GM18873 (cell line): ENCODE measurements at regions not wholly inside any gene's neighbourhood (a gene's known extent, or its start where the extent isn't known, plus 50 kb on each side); places are given as distances from the start of the nearest gene placed in this dataset.
"Not testable (repeated sequence)": the region's sequence is repeated elsewhere in the genome, so short reads cannot be mapped to it uniquely, and the experiment has no call there.

ENCODE experiments used
- ATAC-seq: cut with Tn5 transposase; IDR thresholded peaks from one replicate; pipeline ENCODE4 v1.9.1; 2021; ENCODE audit warnings: mild to moderate bottlenecking, moderate library complexity, moderate number of reproducible peaks; ENCODE audit not compliant: unreplicated experiment, low FRiP score

DNA sequence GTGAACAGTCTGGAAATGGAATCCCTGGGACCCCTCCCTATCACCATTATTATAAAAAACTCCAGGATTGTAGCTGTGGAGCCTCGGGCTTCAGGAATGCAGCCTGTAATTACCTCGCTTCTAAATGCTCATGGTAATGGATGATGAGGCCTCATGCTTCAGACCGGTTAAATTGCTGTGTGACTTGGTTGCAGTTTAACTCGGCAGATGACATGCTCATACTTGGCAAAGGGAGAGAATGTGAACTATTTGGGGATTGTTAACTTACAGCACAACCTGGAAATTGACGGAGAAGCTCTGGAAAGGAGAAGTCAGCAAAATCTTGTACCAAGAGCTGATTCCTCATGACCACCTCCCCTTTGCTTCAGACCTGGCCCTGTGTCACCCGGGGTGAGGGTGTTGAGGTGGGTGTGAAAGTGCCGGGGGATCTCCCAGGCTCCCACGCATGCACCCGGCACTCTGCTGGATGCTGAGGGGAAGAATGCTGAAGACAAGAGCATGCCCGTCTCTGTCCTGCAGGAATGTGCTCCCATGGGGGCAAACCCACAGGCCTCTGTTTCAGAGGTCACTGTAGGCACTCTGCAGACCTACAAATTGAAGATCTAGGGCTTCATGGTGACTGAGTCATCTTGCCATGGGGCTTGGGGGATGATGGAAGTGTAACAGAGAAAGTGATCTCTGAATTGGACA, 364.8 kb downstream of the RPS6KC1 start:
- no peak for ATAC-seq

DNA sequence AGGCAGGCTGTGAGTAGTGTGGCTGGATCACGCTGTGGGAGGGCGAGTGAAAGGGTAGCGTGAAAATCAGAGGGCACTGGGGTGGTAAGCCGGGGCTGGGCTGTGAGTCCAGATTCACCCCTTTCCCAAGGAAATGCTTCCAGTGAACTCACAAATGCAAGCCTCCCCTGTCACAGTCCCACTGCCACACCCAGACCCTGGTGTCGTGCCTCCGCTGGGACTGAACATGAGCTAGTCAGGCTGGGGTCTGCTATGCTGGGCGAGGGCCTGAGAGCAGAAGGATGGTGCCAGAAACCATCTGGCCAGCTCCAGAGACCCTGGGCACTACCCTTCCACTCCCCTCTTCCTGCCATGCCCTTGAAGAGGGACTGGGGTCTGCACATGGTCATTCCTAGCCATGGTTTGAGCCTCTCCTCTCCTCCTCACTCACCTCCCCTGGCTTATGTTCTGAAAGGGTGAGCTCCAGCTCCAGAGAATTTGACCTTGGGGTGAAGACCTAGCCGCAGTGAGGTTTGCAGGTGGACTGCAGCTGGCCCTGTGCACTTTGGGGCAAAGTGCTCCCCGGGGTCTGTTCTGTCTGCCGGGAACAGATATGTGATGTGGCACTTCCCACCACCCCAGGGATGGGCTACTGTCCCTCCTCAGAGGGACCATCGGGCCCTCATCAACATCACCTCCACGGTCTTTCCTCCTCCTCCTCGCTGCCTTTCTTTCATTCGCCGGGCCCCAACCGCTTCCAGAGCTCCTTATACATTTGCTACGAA, 365.6 kb downstream of the RPS6KC1 start:
- ATAC-seq, result no peak

DNA sequence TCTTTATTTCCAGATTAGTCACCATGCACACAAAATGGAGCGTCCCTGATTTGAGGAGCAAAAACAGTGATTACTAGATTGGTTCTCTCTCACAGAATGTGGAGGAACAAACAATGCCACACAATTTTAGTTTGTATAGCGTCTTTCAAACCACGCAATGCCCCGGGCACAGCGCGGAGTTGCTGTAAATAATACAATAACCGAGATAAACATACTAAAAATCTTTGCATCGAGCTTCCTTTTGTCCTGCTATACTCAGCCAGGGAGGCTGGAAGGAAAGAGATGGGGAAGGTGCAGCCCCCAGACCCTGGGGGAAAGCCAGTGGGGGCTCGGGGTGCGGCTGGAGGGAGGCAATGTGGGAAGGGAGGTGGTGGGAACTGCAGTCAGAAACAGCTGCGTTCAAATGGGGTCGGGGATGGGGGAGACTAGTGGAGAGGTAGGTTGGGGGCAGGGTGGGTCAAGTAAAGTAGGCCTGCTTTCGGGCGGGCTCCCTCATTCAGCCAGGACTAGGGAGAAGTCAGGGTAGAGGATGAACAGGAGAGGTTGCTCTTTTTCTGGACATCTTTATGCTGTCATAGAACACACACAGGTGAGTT, 366.3 kb downstream of the RPS6KC1 start:
- ATAC-seq, result no peak

DNA sequence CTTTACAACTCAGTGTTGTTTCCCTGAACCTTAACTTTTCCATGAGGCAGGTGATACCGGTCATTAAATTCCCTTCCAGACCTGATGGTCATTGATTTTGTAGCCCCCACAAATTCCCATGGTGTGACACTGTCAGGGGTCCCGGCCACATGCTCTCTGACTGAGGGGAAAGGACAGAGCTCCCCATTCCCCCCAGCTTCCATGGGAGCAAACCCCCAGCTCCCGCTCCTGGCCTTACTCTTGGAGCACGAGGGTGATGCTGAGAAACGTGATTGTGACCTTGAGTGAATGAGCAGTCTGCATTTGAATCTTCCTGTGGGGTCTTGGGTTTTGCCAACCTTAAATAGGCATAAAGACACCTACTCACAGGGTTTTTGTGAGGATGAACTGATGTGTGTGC, 366.8 kb downstream of the RPS6KC1 start:
- no peak for ATAC-seq

GRCh38 chr1:213418268-213419071, 367.4 kb downstream of the RPS6KC1 start:
- ATAC-seq, result no peak

DNA sequence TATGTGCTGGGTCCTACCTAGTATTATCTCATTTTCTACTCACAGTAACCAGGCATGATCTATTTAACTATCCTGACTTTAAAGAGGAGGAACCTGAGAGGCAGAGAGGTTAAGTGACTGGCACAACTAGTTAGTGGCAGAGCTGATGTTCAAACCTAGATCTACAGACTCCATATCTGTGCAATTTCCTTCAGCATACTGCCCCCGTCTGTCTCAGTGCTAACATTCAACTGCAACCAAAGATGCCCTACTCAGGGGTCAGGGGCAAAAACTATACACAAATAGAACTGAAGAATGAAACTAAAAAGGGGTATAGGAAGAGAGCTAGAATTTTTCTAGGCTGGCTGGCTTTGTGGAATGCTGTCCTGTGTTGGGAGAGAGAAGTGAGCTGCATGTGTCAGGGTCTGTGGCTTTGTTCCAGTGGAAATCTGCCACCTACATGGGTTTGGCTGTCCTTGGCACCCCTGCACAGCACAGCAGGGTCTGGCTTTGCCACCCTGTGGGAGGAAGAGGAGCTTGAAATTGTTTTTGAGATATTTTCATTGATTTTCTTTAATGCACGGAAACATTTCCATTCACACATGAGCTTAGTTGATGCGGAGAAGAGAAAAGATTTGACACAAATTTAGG, 368.5 kb downstream of the RPS6KC1 start:
- ATAC-seq, result no peak

- not testable (repeated sequence) for ATAC-seq
These were observed 370.1 kb downstream of the RPS6KC1 start for GRCh38 chr1:213421178-213421577.

GRCh38 chr1:213423041-213423440, 372.0 kb downstream of the RPS6KC1 start:
- no peak for ATAC-seq

DNA sequence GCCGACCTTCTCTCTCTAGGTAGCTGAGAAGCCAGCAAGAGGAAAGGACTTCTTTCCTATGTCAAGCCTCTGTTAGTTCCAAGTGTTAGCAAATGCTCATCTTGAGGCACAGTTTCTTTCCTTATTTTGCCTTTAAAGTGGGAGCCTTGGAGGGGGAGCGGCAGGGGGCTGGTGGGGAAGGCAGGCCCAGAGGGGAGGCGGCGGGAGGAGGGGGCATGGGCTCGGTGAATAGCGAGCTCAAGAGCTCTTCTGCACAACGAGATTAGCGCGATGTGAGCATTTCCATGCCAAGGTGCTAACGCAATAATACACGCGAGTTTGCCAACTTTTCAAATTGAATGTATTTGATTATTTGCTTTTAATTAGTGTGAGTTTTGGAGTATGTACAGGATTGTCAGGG, 372.6 kb downstream of the RPS6KC1 start:
- ATAC-seq, result no peak

DNA sequence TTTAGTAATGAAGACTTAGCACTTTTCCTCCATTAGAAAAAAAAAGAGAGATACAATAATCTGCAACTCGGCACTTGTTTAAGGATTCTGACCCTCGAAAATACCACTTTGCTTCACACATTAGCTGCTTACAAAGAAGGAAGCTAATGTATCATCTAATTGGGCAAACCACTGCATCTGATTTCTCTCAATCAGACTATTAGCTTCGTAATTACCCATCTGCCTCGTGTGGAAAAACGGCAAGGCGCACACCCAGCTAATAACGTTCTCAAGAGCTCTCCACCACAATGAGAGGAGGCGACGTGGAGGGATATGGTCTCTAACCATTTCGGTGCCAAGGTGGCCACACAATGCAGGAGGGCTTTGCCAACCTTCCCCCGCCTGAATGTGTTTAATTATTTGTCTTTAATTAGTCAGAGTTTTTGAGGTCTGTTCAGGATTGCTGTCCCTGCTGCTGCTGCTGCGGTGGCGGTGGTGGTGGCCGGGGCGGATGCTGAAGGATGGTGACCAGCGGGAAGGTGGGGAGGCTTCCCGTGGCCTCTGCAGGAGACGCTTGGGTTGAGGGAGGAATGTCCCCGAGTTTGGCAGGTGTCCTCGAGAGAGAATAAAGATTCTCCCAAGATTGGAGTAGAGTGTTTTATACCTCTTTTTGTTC, 374.5 kb downstream of the RPS6KC1 start:
- ATAC-seq, result no peak

- no peak for ATAC-seq
These were observed 378.6 kb downstream of the RPS6KC1 start for GRCh38 chr1:213429642-213430041.

DNA sequence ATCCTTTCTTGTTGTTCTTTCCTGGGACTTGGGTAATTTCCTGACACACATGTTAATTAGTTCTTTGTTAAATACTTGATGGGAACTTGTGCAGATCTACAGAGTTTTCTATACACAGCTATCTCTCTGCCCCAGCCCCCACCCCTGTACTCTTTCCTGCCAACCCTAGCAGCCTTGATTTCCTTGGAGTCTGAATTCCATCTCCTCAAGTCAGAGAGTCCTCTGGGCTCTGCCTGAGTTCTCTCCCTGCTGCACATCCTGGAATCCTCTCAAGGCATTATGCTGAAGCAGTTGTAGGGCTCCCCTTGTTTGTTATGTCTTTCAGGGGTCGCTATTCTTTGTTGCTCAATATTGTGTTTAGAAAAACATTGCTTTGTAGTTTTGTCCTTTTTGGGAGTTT, 384.7 kb downstream of the RPS6KC1 start:
- no peak for ATAC-seq

GRCh38 chr1:213438339-213438738, 387.3 kb downstream of the RPS6KC1 start:
- no peak for ATAC-seq

GRCh38 chr1:213439703-213440102, 388.7 kb downstream of the RPS6KC1 start:
- no peak for ATAC-seq

DNA sequence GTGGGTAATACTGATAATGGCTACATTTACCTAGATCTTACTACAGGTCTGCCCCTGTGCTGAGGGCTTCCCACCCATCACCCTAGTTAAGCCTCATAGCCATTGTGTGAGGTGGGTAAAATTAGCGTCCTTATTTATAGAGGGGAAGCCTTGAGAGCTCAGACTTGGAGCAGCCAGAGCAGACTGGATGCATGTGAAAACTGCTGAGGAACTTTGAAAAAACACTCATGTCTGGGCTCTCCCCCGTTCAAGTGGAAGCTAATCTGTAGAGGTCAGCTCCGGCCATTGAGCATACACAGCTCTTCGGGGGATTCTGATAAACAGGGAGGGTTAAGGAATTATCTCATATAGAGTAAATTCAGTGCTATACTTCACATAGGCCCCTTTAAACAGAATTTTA, 389.7 kb downstream of the RPS6KC1 start:
- ATAC-seq, result no peak

GRCh38 chr1:213443415-213443814, 392.4 kb downstream of the RPS6KC1 start:
- no peak for ATAC-seq

GRCh38 chr1:213444224-213444623, 393.2 kb downstream of the RPS6KC1 start:
- ATAC-seq, result no peak

DNA sequence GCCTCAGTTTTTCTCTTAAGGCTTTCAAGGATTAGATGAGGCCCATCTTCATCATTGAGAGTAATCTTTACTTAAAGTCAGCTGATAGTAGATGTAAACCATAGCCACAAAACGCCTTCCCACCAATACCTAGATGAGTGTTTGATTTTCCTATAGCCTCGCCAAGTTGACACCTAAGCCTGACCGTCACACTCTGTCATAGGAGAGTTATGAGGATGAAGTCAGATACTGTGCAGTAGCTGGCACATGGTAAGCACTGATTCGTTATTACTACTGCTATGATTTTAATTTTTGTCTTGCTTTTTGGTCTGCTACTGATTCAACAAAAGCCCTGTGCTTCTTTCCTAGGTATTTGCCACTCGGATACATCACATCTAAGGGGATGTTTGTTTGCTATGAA, 395.5 kb downstream of the RPS6KC1 start:
- no peak for ATAC-seq

- ATAC-seq, result no peak
These were observed 397.3 kb downstream of the RPS6KC1 start for GRCh38 chr1:213448360-213448759.

DNA sequence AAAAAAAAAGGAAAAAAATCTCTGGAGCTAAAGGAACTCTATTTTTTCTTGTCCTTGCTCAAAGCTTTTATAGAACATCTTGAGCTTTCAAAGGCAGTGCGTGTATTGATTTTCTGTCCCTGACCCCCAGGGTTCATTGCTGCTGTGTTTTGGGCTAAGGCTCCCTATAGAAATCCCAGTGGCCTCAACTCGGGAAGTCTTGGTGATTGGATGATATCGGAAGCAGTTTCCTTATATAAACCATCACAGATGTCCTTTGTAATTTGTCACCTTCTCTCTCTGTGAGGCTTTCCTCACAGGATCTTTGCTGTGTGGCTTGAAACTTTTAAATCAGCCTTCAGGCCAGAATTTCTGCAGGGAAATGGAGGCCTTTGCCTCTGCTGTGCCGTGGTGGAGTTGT, 397.7 kb downstream of the RPS6KC1 start:
- ATAC-seq, result no peak
